ENCODE measurements at regions not wholly inside any gene's neighbourhood (a gene's known extent, or its start where the extent isn't known, plus 50 kb on each side); places are given as distances from the start of the nearest gene placed in this dataset.

GRCh38 chr13:59094181-59094580 lies 1069.5 kb downstream of the DIAPH3 start:
- ATAC-seq (no peak), DNase-seq (ENCODE audit: low spot score) (no peak)
- no peak for TF ChIP-seq REST (IDR thresholded peaks at IDR 0.05; ENCODE audit: unreplicated experiment)
- TF ChIP-seq CTCF (conservative IDR thresholded peaks at IDR 0.05; ENCODE audit: low read depth in 2 of 2), result no peak
- no peak for TF ChIP-seq NANOG (IDR thresholded peaks at IDR 0.05; ENCODE audit: borderline replicate concordance)
- no peak for TF ChIP-seq POLR2AphosphoS5 (IDR thresholded peaks at IDR 0.05; ENCODE audit: low read depth)
- no peak for TF ChIP-seq JUNB (IDR thresholded peaks at IDR 0.05; ENCODE audit: unreplicated experiment)
- TF ChIP-seq EZH2phosphoT487 (IDR thresholded peaks at IDR 0.05; ENCODE audit: unreplicated experiment), result no peak
- no peak for TF ChIP-seq CREB1 (CRISPR knock-in tag; IDR thresholded peaks at IDR 0.05; ENCODE audit: low read depth)
- no peak for TF ChIP-seq ZNF114 (CRISPR knock-in tag; IDR thresholded peaks at IDR 0.05)
- no peak for TF ChIP-seq ZNF331 (CRISPR knock-in tag; IDR thresholded peaks at IDR 0.05; ENCODE audit: low read depth)
- TF ChIP-seq ETS1 (IDR thresholded peaks at IDR 0.05), result no peak
- TF ChIP-seq EZH2 (IDR thresholded peaks at IDR 0.05; ENCODE audit: low read depth, unreplicated experiment), result no peak
- TF ChIP-seq ZNF462 (CRISPR knock-in tag; IDR thresholded peaks at IDR 0.05), result no peak
- no peak for TF ChIP-seq STAT1 (IDR thresholded peaks at IDR 0.05; ENCODE audit: unreplicated experiment)
- no peaks in the 10 kb centered on the region for H4K20me1 ChIP-seq (replicated peaks; ENCODE audit: insufficient read depth)
- no peak overlapping the region for H3K27ac ChIP-seq (ENCODE audit: low read depth)
- no peak overlapping the region for H3K4me3 ChIP-seq
- Mint-ChIP-seq H3K9me3 (no peaks in the 10 kb centered on the region), H3K4me1 (no peaks in the 10 kb centered on the region; the same call in 2 of the 3 replicates), H3K27ac (no peak overlapping the region), H3K36me3 (ENCODE audit: low read depth) (no peaks in the 10 kb centered on the region), H3K4me3 (no peak overlapping the region), H3K27me3 (ENCODE audit: insufficient read depth, low read depth, poor library complexity) (no peaks in the 10 kb centered on the region)
- H3K27me3 ChIP-seq (ENCODE audit: insufficient read depth), result no peaks in the 10 kb centered on the region
- no peaks in the 10 kb centered on the region for H3K36me3 ChIP-seq (ENCODE audit: insufficient read depth)
- H2AFZ ChIP-seq, result no peak overlapping the region
- no peaks in the 10 kb centered on the region for H3F3A ChIP-seq (replicated peaks; ENCODE audit: low read depth)
- H3K4me2 ChIP-seq, result no peak overlapping the region
- no peaks in the 10 kb centered on the region; the same call in 1 of the 2 replicates for H3K9me2 ChIP-seq (ENCODE audit: insufficient read depth)
- H3K79me2 ChIP-seq (replicated peaks; ENCODE audit: insufficient read depth), result no peaks in the 10 kb centered on the region
- no peaks in the 10 kb centered on the region for H3K4me1 ChIP-seq (ENCODE audit: insufficient read depth)

Measured in GM23338 (cell line).